SK-N-SH (cell line): ENCODE measurements at regions not wholly inside any gene's neighbourhood (a gene's known extent, or its start where the extent isn't known, plus 50 kb on each side); places are given as distances from the start of the nearest gene placed in this dataset.
A peak's percentile ranks its signal among the peaks of the same experiment; 100 is the strongest.

Experiments
- CTCF ChIA-PET: fragments of 300-600, 350-600 bp; formaldehyde crosslinking; extraction: SDS; loops from one replicate; lab custom pipeline; 2021; lab: Yijun Ruan, JAX
- POLR2A ChIA-PET: fragments of 350-600 bp; sonication (Branson Sonifier 250); formaldehyde crosslinking; extraction: SDS; loops from one replicate; lab custom pipeline; 2020; ENCODE audit warnings: antibody characterized with exemption, inconsistent platforms; lab: Yijun Ruan, JAX
- DNase-seq: peaks from one replicate; pipeline ENCODE4 v3.0.0; 2012
- H2AFZ ChIP-seq: fragments of 200-600 bp; sonication (generic); 2 replicates; pipeline ENCODE4 v1.8.1; 2016; ENCODE audit warnings: antibody characterized with exemption, mild to moderate bottlenecking, low read depth
- H3F3A ChIP-seq: fragments of 200-600 bp; sonication (generic); replicated peaks from 2 replicates; pipeline ENCODE3; 2016; ENCODE audit warnings: antibody characterized with exemption, mild to moderate bottlenecking; ENCODE audit not compliant: insufficient read depth
- H3K27ac ChIP-seq, 2 experiments: fragments of 200-500 bp in 1 of 2; fragments of 200-600 bp in 1 of 2; sonication (Bioruptor generic) in 1 of 2; sonication (generic), shearing (Covaris generic) in 1 of 2; 2 replicates each; pipeline versions ENCODE4 v1.5.1 to v1.6.1; 2014 to 2016; ENCODE audit warnings: low read depth in 2 of 2, inconsistent platforms in 1 of 2, low read length in 1 of 2, mild to moderate bottlenecking in 1 of 2, mixed read lengths in 1 of 2
- H3K27me3 ChIP-seq: fragments of 200-600 bp; sonication (generic), shearing (Covaris generic); 2 replicates; pipeline ENCODE4 v1.6.1; 2016; ENCODE audit warnings: mixed run types; ENCODE audit not compliant: insufficient read depth
- H3K36me3 ChIP-seq, 2 experiments: fragments of 200-500 bp in 1 of 2; fragments of 200-600 bp in 1 of 2; sonication (Bioruptor generic) in 1 of 2; sonication (generic) in 1 of 2; replicated peaks in 1 of 2; 2 replicates each; pipeline versions ENCODE3 to v1.5.1; 2014 to 2016; ENCODE audit warnings: low read length in 1 of 2, mild to moderate bottlenecking in 1 of 2; ENCODE audit not compliant: insufficient read depth in 2 of 2, control insufficient read depth in 1 of 2
- H3K4me1 ChIP-seq, 2 experiments: fragments of 200-500 bp in 1 of 2; fragments of 200-600 bp in 1 of 2; sonication (Bioruptor generic) in 1 of 2; sonication (generic), shearing (Covaris generic) in 1 of 2; 2 replicates each; pipeline versions ENCODE4 v1.5.1 to v1.6.1; 2014 to 2016; ENCODE audit warnings: low read depth in 1 of 2, low read length in 1 of 2, mixed run types in 1 of 2; ENCODE audit not compliant: insufficient read depth in 2 of 2, control insufficient read depth in 1 of 2
- H3K4me2 ChIP-seq: fragments of 200-600 bp; sonication (generic), shearing (Covaris generic); 2 replicates; pipeline ENCODE4 v1.6.1; 2017; ENCODE audit warnings: mixed run types
- H3K4me3 ChIP-seq, 2 experiments: fragments of 200-500 bp in 1 of 2; fragments of 200-600 bp in 1 of 2; sonication (Bioruptor generic) in 1 of 2; sonication (generic), shearing (Covaris generic) in 1 of 2; 2 replicates each; pipeline versions ENCODE4 v1.5.1 to v1.8.1; 2014 to 2016; ENCODE audit warnings: low read depth in 2 of 2, inconsistent platforms in 1 of 2, low read length in 1 of 2, mild to moderate bottlenecking in 1 of 2, mixed read lengths in 1 of 2, moderate library complexity in 1 of 2
- H3K79me2 ChIP-seq: fragments of 200-600 bp; sonication (generic); 2 replicates; pipeline ENCODE4 v1.8.1; 2017; ENCODE audit warnings: mild to moderate bottlenecking; ENCODE audit not compliant: insufficient read depth
- H3K9ac ChIP-seq: fragments of 200-600 bp; sonication (generic); 2 replicates; pipeline ENCODE4 v1.6.1; 2017; ENCODE audit warnings: mixed run types
- H3K9me2 ChIP-seq: fragments of 200-600 bp; sonication (generic); 2 replicates; pipeline ENCODE4 v1.6.1; 2017; ENCODE audit warnings: mixed run types
- H3K9me3 ChIP-seq: fragments of 200-600 bp; sonication (generic); 2 replicates; pipeline ENCODE4 v1.6.1; 2017; ENCODE audit warnings: mixed run types, mild to moderate bottlenecking, moderate library complexity
- H4K20me1 ChIP-seq: fragments of 200-600 bp; sonication (generic); 2 replicates; pipeline ENCODE4 v1.6.1; 2017; ENCODE audit warnings: mild to moderate bottlenecking, mixed run types; ENCODE audit not compliant: insufficient read depth
- EZH2phosphoT487 ChIP-seq: fragments of 200-600 bp; sonication (generic); IDR thresholded peaks from 2 replicates; pipeline ENCODE4 v1.6.1; 2017; ENCODE audit warnings: low read depth, mixed run types, mild to moderate bottlenecking, antibody characterized with exemption, moderate library complexity, borderline replicate concordance
- FOSL2 ChIP-seq: IDR thresholded peaks from 2 replicates; pipeline ENCODE4 v1.4.0; 2012; ENCODE audit warnings: low read depth, mild to moderate bottlenecking, moderate library complexity, borderline replicate concordance
- FOXJ3 ChIP-seq: sonication (generic); formaldehyde crosslinking; IDR thresholded peaks from 2 replicates; pipeline ENCODE4 v1.5.1; 2020; ENCODE audit warnings: mild to moderate bottlenecking, missing genetic modification reagents
- FOXM1 ChIP-seq: IDR thresholded peaks from 2 replicates; pipeline ENCODE4 v1.4.0; 2012; ENCODE audit warnings: low read depth, mild to moderate bottlenecking
- GATA2 ChIP-seq: sonication (generic); formaldehyde crosslinking; IDR thresholded peaks from 2 replicates; pipeline ENCODE4 v1.5.0; 2020; ENCODE audit warnings: mild to moderate bottlenecking, missing genetic modification reagents
- JUND ChIP-seq: IDR thresholded peaks from 2 replicates; pipeline ENCODE4 v1.4.0; 2012
- MXI1 ChIP-seq: IDR thresholded peaks from 2 replicates; pipeline ENCODE4 v1.6.1; 2012; ENCODE audit warnings: mild to moderate bottlenecking, low read depth, low read length, improper control_type of control experiment
- NFIC ChIP-seq: IDR thresholded peaks from 2 replicates; pipeline ENCODE4 v1.4.0; 2012; ENCODE audit warnings: borderline replicate concordance
- NRF1 ChIP-seq: IDR thresholded peaks from 2 replicates; pipeline ENCODE4 v1.6.1; 2012; ENCODE audit warnings: low read depth, mild to moderate bottlenecking, low read length
- RFX5 ChIP-seq: IDR thresholded peaks from 2 replicates; pipeline ENCODE4 v1.6.1; 2012; ENCODE audit warnings: mild to moderate bottlenecking, improper control_type of control experiment, low read length
- RXRA ChIP-seq: IDR thresholded peaks from 2 replicates; pipeline ENCODE4 v1.4.0; 2012; ENCODE audit warnings: low read depth, mild to moderate bottlenecking, borderline replicate concordance
- SMC3 ChIP-seq: IDR thresholded peaks from 2 replicates; pipeline ENCODE4 v1.6.1; 2012; ENCODE audit warnings: low read depth, low read length, improper control_type of control experiment
- TAF1 ChIP-seq: IDR thresholded peaks from 2 replicates; pipeline ENCODE4 v1.6.1; 2012; ENCODE audit warnings: low read depth, mild to moderate bottlenecking, low read length, moderate library complexity, borderline replicate concordance
- TEAD4 ChIP-seq: IDR thresholded peaks from 2 replicates; pipeline ENCODE4 v1.4.0; 2012; ENCODE audit warnings: mild to moderate bottlenecking, borderline replicate concordance; ENCODE audit not compliant: insufficient read depth
- YY1 ChIP-seq: IDR thresholded peaks from 2 replicates; pipeline ENCODE4 v1.4.0; 2012; ENCODE audit warnings: low read depth, mild to moderate bottlenecking
- WGBS: methylation state at CpG from one replicate; pipeline ENCODE4 v1.1.6; 2017; ENCODE audit warnings: low lambda C conversion rate; 5-methylcytosine and 5-hydroxymethylcytosine counted together
- TF ChIP-seq, protein P1 (sequence below): IDR thresholded peaks from 2 replicates; pipeline ENCODE4; 2012

DNA sequence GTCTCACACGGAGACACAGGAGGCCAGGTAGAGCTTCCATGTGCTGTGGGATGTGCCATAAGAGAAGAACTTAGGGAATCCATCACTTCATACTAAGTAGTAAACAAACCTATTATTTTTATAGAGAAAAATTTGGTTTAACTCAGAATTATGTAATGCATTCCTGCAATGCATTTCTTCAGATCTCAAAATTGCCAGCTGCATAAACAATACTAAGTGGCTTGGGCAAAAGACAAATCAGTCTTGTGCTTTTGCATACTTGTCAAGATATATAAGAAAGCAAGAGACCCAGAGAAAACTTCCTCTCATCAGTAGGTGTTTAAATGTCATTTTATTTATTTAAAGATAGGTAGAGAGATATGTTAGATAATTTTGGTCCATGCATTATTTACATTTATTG is 382.1 kb upstream of the CTSO start:
- TF ChIP-seq MXI1 (no peak), SMC3 (no peak), JUND (no peak), TEAD4 (no peak), NRF1 (no peak)
- Histone ChIP-seq H3K27me3 (no peaks in the 10 kb centered on the region), H3K9me2 (no peaks in the 10 kb centered on the region), H3K36me3 (no peaks in the 10 kb centered on the region), H3K4me3 (no peak overlapping the region), H3K9me3 (no peaks in the 10 kb centered on the region), H3K79me2 (no peaks in the 10 kb centered on the region), H3K9ac (no peak overlapping the region), H3K4me2 (no peak overlapping the region), H3F3A (no peaks in the 10 kb centered on the region), H3K27ac (no peak overlapping the region), H3K4me1 (no peaks in the 10 kb centered on the region), H4K20me1 (no peaks in the 10 kb centered on the region), H2AFZ (no peak overlapping the region)
- DNase-seq = no peak
- POLR2A ChIA-PET = no interaction called here
- 0% methylated on average over 1 of the region's 1 CpG for WGBS
- CTCF ChIA-PET = no interaction called here

DNA sequence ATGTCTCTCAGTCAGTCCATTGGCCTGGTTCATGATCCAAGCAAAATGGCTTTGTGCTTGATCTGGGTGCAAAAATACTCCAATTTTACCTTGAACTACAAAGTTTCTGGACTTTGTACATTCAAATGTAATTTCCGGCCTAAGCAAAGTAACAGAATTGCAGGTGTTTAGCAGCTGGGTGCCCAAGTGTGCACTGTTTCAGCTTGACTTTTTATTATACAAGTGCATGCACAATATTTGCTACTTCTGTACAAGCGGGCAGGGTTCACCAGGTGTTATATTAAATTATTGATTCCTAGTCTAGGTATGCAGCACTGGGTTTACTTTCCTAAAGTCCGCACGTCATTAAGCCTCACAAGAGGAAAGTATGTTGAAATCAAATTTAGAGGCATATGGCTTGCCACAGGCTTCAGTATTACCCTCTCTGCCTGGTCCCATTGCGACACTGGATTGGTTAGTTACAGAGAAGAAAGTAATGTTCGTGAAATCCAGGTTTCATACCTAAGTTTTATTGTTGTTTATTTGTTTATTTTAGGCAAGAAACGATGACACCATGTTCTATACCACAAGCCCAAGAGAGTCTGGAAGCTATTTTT is 376.9 kb upstream of the CTSO start:
- Histone ChIP-seq H3K9me3 (no peaks in the 10 kb centered on the region), H2AFZ (0 out of 2 replicates have a peak overlapping the region, but pooled peaks have one; percentile 1), H3K9ac (no peak overlapping the region), H3K4me3 (no peak overlapping the region), H3K27me3 (no peaks in the 10 kb centered on the region), H3K4me1 (no peaks in the 10 kb centered on the region), H3K79me2 (no peaks in the 10 kb centered on the region), H3K9me2 (no peaks in the 10 kb centered on the region), H3K27ac (no peak overlapping the region), H3K4me2 (no peak overlapping the region), H4K20me1 (no peaks in the 10 kb centered on the region), H3K36me3 (no peaks in the 10 kb centered on the region), H3F3A (peaks cover 9% of the 10 kb centered on the region)
- no peak for DNase-seq
- CTCF ChIA-PET = no interaction called here
- TF ChIP-seq TAF1 (no peak), NFIC (no peak), FOSL2 (no peak), GATA2 (no peak), RXRA (no peak), RFX5 (no peak), FOXM1 (no peak), FOXJ3 (CRISPR knock-in tag) (no peak), EZH2phosphoT487 (no peak), YY1 (no peak)
- TF ChIP-seq, protein P1, sequence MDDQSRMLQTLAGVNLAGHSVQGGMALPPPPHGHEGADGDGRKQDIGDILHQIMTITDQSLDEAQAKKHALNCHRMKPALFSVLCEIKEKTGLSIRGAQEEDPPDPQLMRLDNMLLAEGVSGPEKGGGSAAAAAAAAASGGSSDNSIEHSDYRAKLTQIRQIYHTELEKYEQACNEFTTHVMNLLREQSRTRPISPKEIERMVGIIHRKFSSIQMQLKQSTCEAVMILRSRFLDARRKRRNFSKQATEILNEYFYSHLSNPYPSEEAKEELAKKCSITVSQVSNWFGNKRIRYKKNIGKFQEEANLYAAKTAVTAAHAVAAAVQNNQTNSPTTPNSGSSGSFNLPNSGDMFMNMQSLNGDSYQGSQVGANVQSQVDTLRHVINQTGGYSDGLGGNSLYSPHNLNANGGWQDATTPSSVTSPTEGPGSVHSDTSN = no peak
- POLR2A ChIA-PET = no interaction called here
- WGBS = 37% methylated on average over 7 of the region's 7 CpGs
